HAP-1 (cell line): ENCODE measurements at regions not wholly inside any gene's neighbourhood (a gene's known extent, or its start where the extent isn't known, plus 50 kb on each side); places are given as distances from the start of the nearest gene placed in this dataset.

Experiments used
- DNase-seq, 2 experiments: peaks; one replicate each; pipeline ENCODE4 v3.0.0-alpha.2; 2016 to 2020; ENCODE audit warnings: low spot score in 2 of 2
- H3K27me3 ChIP-seq: fragments of 250-450 bp; sonication (Bioruptor Pico); 2 replicates; pipeline ENCODE4 v1.5.1; 2020; ENCODE audit warnings: low read depth, mild to moderate bottlenecking, moderate library complexity
- H3K36me3 ChIP-seq: fragments of 250-450 bp; sonication (Bioruptor Pico); replicated peaks from 2 replicates; pipeline ENCODE4 v1.5.1; 2020; ENCODE audit warnings: mild to moderate bottlenecking
- H3K4me1 ChIP-seq: fragments of 250-450 bp; sonication (Bioruptor Pico); 2 replicates; pipeline ENCODE4 v1.5.1; 2020; ENCODE audit warnings: mild to moderate bottlenecking
- H3K4me3 ChIP-seq: fragments of 250-450 bp; sonication (Bioruptor Pico); 2 replicates; pipeline ENCODE4 v1.5.1; 2020; ENCODE audit warnings: mild to moderate bottlenecking, moderate library complexity
- H3K9me3 ChIP-seq: fragments of 250-450 bp; sonication (Bioruptor Pico); 2 replicates; pipeline ENCODE4 v1.5.1; 2020; ENCODE audit warnings: mild to moderate bottlenecking, moderate library complexity
- in situ Hi-C: fragments of 300-500 bp; cut with MboI; formaldehyde crosslinking; loops from 3 replicates; pipeline ENCODE4 v1.14.3; 2020; ENCODE audit warnings: low sequenced_read_pairs, inconsistent platforms, mixed read lengths

DNA sequence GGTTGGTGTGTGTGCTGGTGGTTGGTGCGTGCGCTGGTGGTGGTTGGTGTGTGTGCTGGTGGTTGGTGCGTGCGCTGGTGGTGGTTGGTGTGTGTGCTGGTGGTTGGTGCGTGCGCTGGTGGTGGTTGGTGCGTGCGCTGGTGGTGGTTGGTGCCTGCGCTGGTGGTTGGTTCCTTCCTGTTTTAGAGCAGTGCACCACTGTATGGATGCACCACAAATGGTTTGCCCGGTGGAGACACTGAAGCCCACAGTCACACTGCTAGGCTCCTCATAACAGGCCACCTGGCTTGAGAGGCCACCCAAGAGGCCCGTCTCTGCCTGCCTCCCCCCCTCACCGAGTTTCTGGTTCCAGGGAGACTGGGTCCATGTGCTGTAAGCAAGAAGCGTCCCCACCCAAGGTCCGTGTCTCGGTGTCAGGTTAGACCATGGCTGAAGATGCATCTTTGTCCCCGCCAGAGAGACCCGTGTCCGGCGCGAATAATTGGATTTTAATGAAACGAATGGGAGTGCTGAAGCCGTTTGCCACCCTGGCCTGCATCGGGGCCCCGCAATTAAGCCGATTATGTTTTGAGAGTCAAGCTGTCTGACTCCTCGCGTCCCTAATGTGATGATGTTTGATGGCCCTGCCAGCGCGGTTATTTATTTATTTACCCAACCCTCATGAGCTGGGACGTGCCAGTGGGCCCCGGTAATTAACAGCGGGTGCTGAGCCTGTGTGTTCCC lies 161.3 kb upstream of the GSE1 start:
- DNase-seq = no peak
- in situ Hi-C loops = no loop called here
- Histone ChIP-seq H3K4me3 (no peak overlapping the region), H3K27me3 (no peaks in the 10 kb centered on the region), H3K4me1 (no peaks in the 10 kb centered on the region), H3K36me3 (no peaks in the 10 kb centered on the region), H3K9me3 (no peaks in the 10 kb centered on the region)

DNA sequence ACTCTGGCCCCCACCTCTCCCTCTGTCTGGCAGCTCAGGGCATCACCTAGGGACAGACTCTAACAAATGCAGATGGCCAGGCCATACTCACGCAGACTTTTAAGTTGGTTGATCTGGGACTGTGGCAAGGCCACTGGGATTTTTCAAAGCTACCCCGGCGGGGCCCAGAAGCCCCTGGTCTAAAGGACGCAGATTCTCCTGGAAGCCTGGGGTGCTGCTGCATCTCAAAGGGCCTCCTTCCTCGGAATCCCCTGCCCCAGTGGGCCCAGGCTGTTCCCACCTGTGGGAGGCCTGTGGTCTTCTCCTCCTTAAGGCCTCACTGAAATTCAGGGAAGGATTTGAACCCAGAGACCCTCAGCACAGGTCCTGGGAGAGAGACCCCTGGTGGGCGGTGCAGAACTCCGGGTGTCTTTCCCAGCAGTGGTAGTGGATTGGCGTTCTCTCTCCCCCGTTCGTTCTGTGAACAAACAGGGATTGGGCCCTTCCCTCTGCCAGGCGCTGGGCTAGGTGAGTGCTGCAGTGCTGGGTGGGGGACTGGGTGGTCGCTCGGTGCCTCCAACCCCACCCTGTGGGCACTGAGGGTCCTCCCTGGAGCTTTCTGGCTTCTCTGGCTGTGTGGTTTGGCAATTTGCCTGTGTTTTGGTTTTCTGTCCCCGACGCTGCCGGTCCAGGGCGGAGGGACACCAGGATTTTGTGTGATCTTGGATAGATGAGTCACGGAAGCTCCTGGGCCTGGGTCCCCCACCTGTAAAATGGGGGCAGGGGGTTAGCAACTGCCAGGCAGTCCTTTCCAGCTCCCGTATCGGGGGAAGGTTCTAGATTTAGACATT lies 160.5 kb upstream of the GSE1 start:
- no peak overlapping the region for H3K4me3 ChIP-seq
- no peaks in the 10 kb centered on the region for H3K27me3 ChIP-seq
- H3K4me1 ChIP-seq = no peaks in the 10 kb centered on the region
- in situ Hi-C loops = no loop called here
- H3K36me3 ChIP-seq = no peaks in the 10 kb centered on the region
- H3K9me3 ChIP-seq = no peaks in the 10 kb centered on the region
- no peak for DNase-seq

DNA sequence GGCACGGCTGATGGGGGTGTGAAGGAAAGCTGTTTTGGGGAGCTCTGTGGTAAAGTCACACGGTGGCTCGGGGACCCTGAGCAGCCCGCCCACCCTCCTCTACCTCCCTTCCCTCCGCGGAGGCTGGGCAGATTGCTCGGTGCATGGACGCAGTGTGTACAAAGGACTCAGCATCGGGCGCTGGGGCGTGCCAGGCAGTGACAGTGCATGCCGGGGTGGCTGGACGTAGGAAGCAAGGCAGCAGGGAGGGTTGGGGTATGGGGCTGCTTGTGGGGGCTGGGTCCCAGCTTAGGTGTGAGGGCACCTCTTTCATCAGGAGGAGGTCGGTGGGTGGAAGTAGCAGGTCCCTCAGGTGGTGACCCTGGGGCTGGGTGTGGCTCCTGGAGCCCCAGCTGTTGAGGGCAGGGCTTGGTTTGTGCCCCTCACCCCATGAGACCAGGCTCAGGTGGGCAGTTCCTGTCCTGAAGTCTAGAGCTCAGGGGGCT lies 159.9 kb upstream of the GSE1 start:
- in situ Hi-C loops = no loop called here
- no peak overlapping the region for H3K4me3 ChIP-seq
- no peaks in the 10 kb centered on the region for H3K36me3 ChIP-seq
- no peaks in the 10 kb centered on the region for H3K9me3 ChIP-seq
- no peak for DNase-seq
- H3K4me1 ChIP-seq = no peaks in the 10 kb centered on the region
- H3K27me3 ChIP-seq = no peaks in the 10 kb centered on the region

DNA sequence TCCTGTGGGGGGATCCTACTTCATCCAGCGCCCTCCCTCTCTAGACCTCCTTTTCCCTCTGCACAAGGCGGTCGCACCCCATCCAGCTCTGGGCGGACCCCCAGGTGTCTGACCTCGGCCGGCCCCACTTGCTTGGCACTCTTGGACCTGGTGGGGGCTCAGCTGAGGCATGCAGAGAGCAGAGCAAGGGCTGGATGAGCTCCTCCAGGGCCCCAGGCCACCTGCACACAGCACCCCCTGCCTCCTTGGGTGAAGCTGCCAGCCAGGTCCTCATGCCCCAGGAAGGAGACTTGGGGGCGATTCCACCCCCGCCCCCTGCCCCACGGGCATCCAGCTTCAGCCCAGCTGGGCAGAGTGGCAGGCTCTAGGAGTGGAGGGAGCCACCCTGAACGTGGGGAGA lies 159.4 kb upstream of the GSE1 start:
- H3K27me3 ChIP-seq = no peaks in the 10 kb centered on the region
- no peak overlapping the region for H3K4me3 ChIP-seq
- no peaks in the 10 kb centered on the region for H3K9me3 ChIP-seq
- H3K4me1 ChIP-seq = no peaks in the 10 kb centered on the region
- H3K36me3 ChIP-seq = no peaks in the 10 kb centered on the region
- DNase-seq = no peak
- in situ Hi-C loops = no loop called here

DNA sequence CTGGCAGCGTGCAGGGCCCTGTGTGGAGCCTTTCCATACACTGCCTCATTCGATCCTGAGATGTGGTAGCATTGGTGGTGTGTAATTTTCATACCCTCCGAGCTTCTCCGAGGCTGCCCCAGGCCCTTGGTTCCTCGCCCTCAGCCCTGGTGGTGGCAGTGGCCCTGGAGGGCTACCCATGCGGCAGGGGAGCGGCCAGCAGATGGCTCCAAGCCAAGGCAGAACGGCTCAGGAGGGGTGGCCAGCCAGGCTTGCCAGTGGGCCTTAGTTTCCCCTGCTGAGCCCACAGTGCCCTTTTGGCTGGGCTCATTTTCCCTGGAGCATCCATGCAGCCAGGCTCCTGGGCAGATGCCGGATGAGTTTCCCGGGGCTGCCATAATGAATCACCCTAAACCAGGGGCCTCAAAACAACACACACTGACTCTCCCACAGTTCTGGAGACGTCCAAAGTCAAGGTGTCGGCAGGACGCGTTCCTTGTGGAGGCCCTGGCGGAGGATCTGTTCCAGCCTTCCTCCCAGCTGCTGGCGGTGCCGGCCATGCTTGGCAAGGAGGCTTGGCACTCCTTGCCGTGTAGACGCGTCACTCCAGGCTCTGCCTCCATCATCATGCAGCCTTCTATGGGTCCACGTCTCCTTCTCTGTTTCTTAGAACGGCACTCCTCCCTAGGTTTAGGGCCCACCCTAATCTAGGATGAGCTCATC lies 158.8 kb upstream of the GSE1 start:
- H3K27me3 ChIP-seq = no peaks in the 10 kb centered on the region
- in situ Hi-C loops = no loop called here
- no peaks in the 10 kb centered on the region for H3K4me1 ChIP-seq

DNA sequence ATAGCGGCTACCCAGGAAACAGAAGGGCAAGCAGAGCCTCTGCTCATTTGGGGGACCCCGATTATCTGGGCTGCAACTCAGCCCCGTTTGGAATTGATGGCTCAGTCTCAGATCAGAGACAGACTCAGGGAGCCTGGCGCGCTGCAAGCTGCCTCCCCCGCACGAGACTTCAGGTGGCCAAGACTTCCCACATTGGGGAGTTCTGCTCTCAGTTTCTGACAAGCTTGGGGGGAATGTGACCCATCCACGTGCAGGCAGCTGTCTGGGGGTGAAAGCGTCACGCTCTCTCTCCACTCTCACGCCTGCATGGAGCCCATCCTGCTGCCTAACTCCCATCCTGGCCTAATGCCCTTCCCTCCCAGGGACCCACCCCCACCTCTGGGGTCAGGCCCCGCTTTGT lies 157.6 kb upstream of the GSE1 start:
- Histone ChIP-seq H3K4me1 (peaks cover 8% of the 10 kb centered on the region), H3K9me3 (no peaks in the 10 kb centered on the region), H3K27me3 (no peaks in the 10 kb centered on the region), H3K4me3 (no peak overlapping the region), H3K36me3 (no peaks in the 10 kb centered on the region)
- DNase-seq = no peak
- in situ Hi-C loops = no loop called here

More for the DNA sequence above, 158.8 kb upstream of the GSE1 start:
- no peaks in the 10 kb centered on the region for H3K9me3 ChIP-seq
- no peak for DNase-seq
- H3K36me3 ChIP-seq = no peaks in the 10 kb centered on the region
- H3K4me3 ChIP-seq = no peak overlapping the region

DNA sequence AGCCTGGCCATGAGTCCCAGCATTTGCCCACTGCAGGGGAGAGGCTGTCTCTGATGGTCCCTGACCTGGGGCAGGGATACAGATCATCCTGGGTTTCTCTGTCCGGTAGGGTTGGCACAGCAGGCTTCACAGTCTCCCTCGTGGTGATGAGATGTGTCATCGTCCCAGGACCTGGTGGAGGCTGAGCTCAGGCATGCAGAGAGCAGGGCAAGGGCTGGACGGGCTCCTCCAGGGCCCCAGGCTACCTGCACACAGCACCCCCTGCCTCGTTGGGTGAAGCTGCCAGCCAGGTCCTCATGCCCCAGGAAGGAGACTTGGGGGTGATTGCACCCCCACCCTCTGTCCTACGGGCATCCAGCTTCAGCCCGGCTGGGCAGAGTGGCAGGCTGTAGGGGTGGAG lies 155.8 kb upstream of the GSE1 start:
- Histone ChIP-seq H3K36me3 (no peaks in the 10 kb centered on the region), H3K4me1 (peaks cover 26% of the 10 kb centered on the region), H3K27me3 (no peaks in the 10 kb centered on the region), H3K4me3 (no peak overlapping the region), H3K9me3 (no peaks in the 10 kb centered on the region)
- no peak for DNase-seq
- in situ Hi-C loops = no loop called here

DNA sequence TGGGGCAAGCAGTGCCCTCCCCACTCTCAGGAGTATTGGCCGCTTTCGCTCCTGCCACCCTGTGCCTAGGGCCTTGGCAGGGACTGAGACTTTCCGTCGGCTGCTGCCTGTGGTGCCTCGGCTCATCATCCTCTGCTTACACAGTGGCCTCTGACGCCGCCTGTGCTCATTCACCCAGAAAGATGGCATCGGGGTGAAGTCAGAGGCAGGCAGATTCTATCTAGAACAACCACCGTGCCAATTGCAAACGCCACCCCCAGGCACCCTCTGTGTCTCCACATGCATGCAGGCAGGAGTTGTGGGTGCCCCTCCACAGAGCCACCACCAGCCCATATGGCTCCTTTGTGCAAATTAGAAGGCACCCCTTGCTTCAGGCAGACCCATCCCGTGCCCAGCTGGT lies 154.2 kb upstream of the GSE1 start:
- Histone ChIP-seq H3K9me3 (no peaks in the 10 kb centered on the region), H3K4me3 (no peak overlapping the region), H3K36me3 (no peaks in the 10 kb centered on the region), H3K27me3 (no peaks in the 10 kb centered on the region), H3K4me1 (peaks cover 32% of the 10 kb centered on the region)
- no peak for DNase-seq
- in situ Hi-C loops = no loop called here

DNA sequence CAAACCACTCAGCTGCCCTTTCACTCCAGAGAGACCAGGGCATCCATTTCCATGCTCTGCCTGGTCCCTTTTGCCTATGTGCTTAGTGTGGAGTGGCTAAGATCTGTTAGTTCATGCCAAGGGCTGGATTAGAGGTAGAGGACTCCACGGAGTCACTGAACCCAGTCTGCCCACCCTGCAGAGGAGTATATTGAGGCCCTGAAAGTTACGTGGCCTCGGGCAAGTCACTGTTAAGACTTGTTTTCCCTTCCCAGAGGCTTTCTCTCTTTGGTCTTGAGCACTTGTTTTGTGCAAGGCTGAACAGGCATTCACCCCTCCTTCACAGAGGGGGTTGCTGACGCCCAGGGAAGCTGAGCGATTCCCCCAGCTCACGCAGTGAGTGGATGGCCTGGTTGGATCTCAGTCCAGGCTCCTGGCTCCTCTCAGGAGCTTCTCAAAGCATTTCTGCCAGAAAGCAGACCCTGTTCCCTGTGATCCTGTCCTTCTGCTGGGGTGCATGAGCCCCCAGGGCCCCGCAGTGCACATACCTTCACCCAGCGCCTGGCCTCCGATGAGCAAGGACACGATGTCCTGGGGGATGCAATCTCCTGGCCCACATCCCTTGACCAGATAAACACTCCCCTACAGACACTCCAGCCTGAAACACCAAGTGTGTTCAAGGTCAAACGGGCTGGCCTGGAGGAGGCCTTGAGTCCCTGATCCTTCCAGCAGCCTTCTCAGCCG lies 153.4 kb upstream of the GSE1 start:
- H3K27me3 ChIP-seq = no peaks in the 10 kb centered on the region
- DNase-seq = no peak
- H3K36me3 ChIP-seq = no peaks in the 10 kb centered on the region
- no peak overlapping the region for H3K4me3 ChIP-seq
- H3K4me1 ChIP-seq = peaks cover 32% of the 10 kb centered on the region
- no peaks in the 10 kb centered on the region for H3K9me3 ChIP-seq
- in situ Hi-C loops = no loop called here

DNA sequence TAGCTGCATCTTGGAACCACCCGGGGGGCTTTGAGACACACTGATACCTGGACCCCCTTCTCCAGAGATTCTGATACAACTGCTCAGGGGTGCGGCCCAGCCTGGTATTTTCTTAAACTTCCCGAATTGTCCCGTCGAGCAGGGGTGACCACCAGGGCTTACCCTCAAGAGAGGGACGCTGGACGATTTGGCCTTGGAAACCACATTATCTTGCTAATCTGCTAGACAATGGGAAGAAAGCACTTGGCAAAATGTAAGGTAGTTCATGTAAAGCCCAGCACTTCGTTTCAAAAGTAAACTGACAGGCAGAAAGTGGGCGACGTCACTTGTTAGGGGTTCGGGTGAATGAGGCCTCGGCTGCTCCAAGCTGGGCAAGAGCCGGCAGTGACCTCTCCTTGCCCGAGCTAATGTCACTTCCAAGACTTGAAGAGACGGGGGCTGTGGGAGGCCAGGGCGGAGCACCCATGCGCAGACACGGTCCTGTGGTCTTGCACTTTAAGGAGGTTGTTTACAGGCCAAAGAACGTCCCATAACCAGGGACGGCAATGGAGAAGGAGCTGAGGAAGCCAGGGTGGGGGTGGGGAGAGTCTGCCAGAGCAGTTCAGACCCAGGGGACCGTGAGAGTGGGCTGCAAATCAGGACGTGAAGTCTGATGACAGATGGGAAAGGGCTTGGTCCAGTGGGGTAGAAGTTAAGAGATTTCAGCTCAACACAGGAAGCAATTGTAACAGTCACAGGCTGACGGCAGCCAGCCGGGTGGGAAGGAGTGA lies 152.7 kb upstream of the GSE1 start:
- no peaks in the 10 kb centered on the region for H3K27me3 ChIP-seq
- peaks cover 32% of the 10 kb centered on the region for H3K4me1 ChIP-seq
- no peak overlapping the region for H3K4me3 ChIP-seq
- H3K36me3 ChIP-seq = no peaks in the 10 kb centered on the region
- DNase-seq = peak; percentile 64 to 72
- no peaks in the 10 kb centered on the region for H3K9me3 ChIP-seq
- in situ Hi-C loops = no loop called here

DNA sequence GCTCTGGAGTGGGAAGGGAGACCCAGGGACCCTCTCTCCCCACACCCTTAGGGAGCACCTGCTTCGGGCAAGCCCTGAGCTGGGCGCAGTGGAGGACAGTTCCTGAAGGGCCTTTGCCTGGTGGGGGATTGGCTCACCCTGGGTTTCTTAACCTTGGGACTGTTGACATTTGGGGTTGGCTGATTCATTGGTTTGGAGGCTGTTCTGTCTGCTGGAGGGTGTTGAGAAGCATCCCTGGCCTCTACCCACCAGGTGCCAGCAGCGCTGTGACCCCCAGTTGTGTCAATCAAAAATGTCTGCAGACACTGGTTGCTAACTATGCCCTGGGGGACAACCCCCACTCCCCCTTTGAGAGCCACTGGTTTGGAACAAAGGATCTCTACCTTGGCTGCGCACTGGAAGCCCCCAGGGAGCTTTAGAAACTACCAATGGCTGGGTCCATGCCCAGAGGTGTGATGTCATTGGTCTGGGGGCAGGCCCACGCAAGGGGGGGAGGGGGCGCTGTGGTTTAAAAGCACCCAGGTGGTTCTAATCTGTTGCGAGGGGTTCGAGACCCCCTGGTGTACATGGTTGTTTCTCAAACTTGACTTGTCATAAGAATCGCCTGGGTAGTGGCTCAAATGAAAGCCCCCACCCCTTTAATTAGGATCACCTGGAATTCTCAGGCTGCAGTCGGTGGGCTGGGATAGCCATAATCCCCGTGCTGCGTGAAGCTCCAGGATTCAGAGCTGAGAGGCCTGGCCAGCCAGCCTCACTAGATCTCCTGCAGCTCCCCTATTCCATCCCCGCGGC lies 151.9 kb upstream of the GSE1 start:
- Histone ChIP-seq H3K4me3 (no peak overlapping the region), H3K9me3 (no peaks in the 10 kb centered on the region), H3K27me3 (no peaks in the 10 kb centered on the region), H3K36me3 (no peaks in the 10 kb centered on the region), H3K4me1 (peaks cover 32% of the 10 kb centered on the region)
- in situ Hi-C loops = no loop called here
- DNase-seq = peak; percentile 29 to 68
